Caco-2 (cell line): ENCODE measurements at regions not wholly inside any gene's neighbourhood (a gene's known extent, or its start where the extent isn't known, plus 50 kb on each side); places are given as distances from the start of the nearest gene placed in this dataset.

Source experiments
- BruUV-seq: library from RNA; stranded (reverse); fragments of 400-500 nt; replicated peaks from 2 replicates; lab custom pipeline; 2021; lab: Mats Ljungman, UMichigan
- CTCF ChIA-PET: fragments of 300-600 bp; sonication (Branson Sonifier 250); formaldehyde crosslinking; loops from one replicate; lab custom pipeline; 2022; ENCODE audit warnings: antibody characterized with exemption; lab: Charles Lee
- POLR2A ChIA-PET: fragments of 300-600 bp; sonication (Branson Sonifier 250); formaldehyde crosslinking; loops from one replicate; lab custom pipeline; 2022; ENCODE audit warnings: antibody characterized with exemption; lab: Charles Lee
- DNase-seq, 2 experiments: peaks; one replicate each; pipeline versions ENCODE4 v3.0.0 to v3.0.0-alpha.2; 2020 to 2022
- H3K27me3 ChIP-seq: replicated peaks from 2 replicates; pipeline ENCODE4 v1.6.0; 2011; ENCODE audit warnings: low read length; ENCODE audit not compliant: control insufficient read depth, insufficient read depth
- H3K36me3 ChIP-seq: 2 replicates; pipeline ENCODE4 v1.5.1; 2011; ENCODE audit warnings: low read length; ENCODE audit not compliant: control insufficient read depth, insufficient read depth
- H3K4me1 ChIP-seq: fragments of 250-450 bp; sonication (Bioruptor Pico); 2 replicates; pipeline ENCODE4 v1.5.1; 2020; ENCODE audit warnings: mild to moderate bottlenecking
- H3K4me3 ChIP-seq: 2 replicates; pipeline ENCODE4 v1.5.1; 2011; ENCODE audit warnings: low read depth, mild to moderate bottlenecking, control low read depth, low read length
- H3K9me3 ChIP-seq: fragments of 250-450 bp; sonication (Bioruptor Pico); 2 replicates; pipeline ENCODE4 v1.5.1; 2020; ENCODE audit warnings: mild to moderate bottlenecking, moderate library complexity
- H3K27ac Mint-ChIP-seq: one replicate; pipeline ENCODE4 v1.8.0; 2022; ENCODE audit warnings: mixed read lengths; ENCODE audit not compliant: unreplicated experiment
- H3K27me3 Mint-ChIP-seq: one replicate; pipeline ENCODE4 v1.8.0; 2022; ENCODE audit warnings: mixed read lengths; ENCODE audit not compliant: insufficient read depth, unreplicated experiment
- H3K36me3 Mint-ChIP-seq: one replicate; pipeline ENCODE4 v1.8.0; 2022; ENCODE audit warnings: mild to moderate bottlenecking, mixed read lengths; ENCODE audit not compliant: insufficient read depth, unreplicated experiment
- H3K4me1 Mint-ChIP-seq: one replicate; pipeline ENCODE4 v1.8.0; 2022; ENCODE audit warnings: low read depth, mixed read lengths; ENCODE audit not compliant: unreplicated experiment
- H3K4me3 Mint-ChIP-seq: one replicate; pipeline ENCODE4 v1.8.0; 2022; ENCODE audit warnings: mild to moderate bottlenecking, moderate library complexity, mixed read lengths; ENCODE audit not compliant: unreplicated experiment
- H3K9me3 Mint-ChIP-seq: one replicate; pipeline ENCODE4 v1.8.0; 2022; ENCODE audit warnings: mixed read lengths; ENCODE audit not compliant: unreplicated experiment
- intact Hi-C: fragments of 100-400 bp; cut with micrococcal nuclease; formaldehyde crosslinking; loops from one replicate; pipeline ENCODE4 v1.10.0; 2022; ENCODE audit not compliant: unreplicated experiment
- TF ChIP-seq, protein P1 (sequence below), 2 experiments: fragments of 200-600 bp in 1 of 2; IDR thresholded peaks; 1 replicate in 1 of 2; 2 replicates in 1 of 2; pipeline versions ENCODE4 v1.5.1 to v1.8.0; 2011 to 2022; ENCODE audit warnings: antibody characterized with exemption in 1 of 2, control low read depth in 1 of 2, inconsistent platforms in 1 of 2, low read depth in 1 of 2, low read length in 1 of 2, mild to moderate bottlenecking in 1 of 2, moderate library complexity in 1 of 2; ENCODE audit not compliant: insufficient read depth in 1 of 2, severe bottlenecking in 1 of 2, unreplicated experiment in 1 of 2

DNA sequence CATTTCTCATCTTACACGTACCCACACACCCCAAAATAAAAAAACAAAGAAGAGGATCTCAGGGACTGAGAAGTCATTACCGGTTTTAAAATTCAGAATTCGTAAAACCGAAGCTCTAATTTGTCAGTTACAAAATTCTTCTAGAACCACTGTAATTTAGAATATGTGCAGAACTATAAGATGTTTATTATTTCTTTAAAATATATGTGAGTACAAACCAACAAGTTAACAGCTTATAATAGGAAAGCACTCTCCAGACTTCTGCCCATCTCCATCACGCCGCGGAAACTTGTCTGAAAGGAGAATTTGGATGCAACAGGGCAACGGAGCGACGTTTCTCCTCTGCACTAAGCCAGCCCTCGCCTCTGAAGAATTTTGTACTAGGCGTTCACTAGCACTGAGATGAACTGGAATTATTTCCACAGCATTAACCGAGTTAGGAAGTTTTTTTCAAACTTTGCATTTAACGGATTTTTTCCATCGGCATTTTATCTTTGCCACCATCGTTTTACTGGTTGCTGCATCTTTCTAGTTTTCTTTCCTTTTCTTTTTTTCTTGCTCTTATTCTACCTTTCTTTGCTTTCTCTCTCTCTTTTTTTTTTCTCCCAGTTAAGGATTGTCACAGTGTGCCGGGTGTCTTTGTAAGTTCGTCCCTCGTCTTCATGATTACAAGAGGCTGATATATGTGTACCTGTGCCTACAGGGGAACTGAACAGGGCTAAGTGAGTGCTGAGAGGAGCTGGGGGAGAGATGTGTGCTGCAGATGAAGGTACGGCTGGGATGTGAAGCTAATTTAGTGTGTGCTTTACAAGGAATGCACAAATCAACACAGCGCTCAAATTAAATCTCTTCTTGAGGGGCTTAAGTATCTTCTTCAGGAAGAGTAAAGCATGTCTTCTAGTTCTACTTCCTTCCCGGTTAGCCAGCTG is 295.9 kb upstream of the NFE2L3 start:
- Histone ChIP-seq H3K36me3 (no peaks in the 10 kb centered on the region), H3K27me3 (no peaks in the 10 kb centered on the region), H3K4me1 (peaks cover 10% of the 10 kb centered on the region; the same call in 1 of the 2 replicates), H3K4me3 (peak overlapping the region; percentile 66), H3K9me3 (no peaks in the 10 kb centered on the region)
- H3K4me3 Mint-ChIP-seq, result no peak overlapping the region
- intact Hi-C loops, result loop anchor here (10.0 kb wide), 1 partner anchor 731 kb away; the partner anchor contains the start of gene CYCS
- H3K4me1 Mint-ChIP-seq, result peaks cover 9% of the 10 kb centered on the region
- CTCF ChIA-PET, result no interaction called here
- TF ChIP-seq, protein P1, sequence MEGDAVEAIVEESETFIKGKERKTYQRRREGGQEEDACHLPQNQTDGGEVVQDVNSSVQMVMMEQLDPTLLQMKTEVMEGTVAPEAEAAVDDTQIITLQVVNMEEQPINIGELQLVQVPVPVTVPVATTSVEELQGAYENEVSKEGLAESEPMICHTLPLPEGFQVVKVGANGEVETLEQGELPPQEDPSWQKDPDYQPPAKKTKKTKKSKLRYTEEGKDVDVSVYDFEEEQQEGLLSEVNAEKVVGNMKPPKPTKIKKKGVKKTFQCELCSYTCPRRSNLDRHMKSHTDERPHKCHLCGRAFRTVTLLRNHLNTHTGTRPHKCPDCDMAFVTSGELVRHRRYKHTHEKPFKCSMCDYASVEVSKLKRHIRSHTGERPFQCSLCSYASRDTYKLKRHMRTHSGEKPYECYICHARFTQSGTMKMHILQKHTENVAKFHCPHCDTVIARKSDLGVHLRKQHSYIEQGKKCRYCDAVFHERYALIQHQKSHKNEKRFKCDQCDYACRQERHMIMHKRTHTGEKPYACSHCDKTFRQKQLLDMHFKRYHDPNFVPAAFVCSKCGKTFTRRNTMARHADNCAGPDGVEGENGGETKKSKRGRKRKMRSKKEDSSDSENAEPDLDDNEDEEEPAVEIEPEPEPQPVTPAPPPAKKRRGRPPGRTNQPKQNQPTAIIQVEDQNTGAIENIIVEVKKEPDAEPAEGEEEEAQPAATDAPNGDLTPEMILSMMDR (IDR thresholded peaks at IDR 0.05; ENCODE audit: insufficient read depth in 1 of 2, low read depth in 1 of 2, low read length in 1 of 2, severe bottlenecking in 1 of 2, unreplicated experiment in 1 of 2), result no peak
- BruUV-seq, result TSS peak; percentile 78
- POLR2A ChIA-PET, result interaction anchor here (0.5 kb wide), 2 partner anchors 339 to 1176 kb away, joined by 3 read pairs; no protein-coding TSS in a partner anchor
- DNase-seq, result no peak
- H3K36me3 Mint-ChIP-seq, result peaks cover 13% of the 10 kb centered on the region
- H3K9me3 Mint-ChIP-seq, result no peaks in the 10 kb centered on the region
- H3K27me3 Mint-ChIP-seq, result peaks cover 8% of the 10 kb centered on the region
- no peak overlapping the region for H3K27ac Mint-ChIP-seq

DNA sequence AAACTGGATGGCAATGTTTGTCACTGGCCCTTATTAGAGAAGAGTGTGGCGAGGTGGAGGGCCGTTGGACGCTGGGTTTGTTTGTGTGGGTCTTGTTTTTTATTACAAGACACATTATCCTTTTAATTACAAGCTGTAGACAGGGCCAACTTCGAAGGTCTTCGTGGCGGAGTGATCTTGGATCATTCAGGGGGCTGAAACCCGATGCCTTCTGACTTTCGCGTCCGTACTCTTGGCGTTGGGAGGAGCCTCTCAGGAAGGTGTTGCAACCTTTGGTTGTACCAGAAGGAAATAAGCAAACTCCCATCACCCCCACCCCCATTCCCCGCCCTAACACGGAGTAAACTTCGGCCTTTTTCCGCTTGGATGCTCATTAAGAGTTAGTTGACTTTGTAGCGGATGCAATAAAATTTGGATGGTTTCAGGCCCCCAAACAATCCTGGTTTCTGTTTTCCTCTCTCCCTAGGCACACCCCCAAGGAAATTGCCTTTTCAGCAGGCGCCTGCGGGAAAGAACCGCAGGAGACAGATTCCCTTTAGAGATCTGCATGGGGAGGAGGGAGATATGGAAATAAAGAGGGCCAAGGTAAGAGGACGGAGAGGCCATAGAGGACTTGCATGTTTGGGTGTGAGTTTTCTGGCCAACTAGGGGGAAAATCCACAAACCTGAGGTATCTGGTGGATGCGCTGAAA is 294.5 kb upstream of the NFE2L3 start:
- POLR2A ChIA-PET, result no interaction called here

DNA sequence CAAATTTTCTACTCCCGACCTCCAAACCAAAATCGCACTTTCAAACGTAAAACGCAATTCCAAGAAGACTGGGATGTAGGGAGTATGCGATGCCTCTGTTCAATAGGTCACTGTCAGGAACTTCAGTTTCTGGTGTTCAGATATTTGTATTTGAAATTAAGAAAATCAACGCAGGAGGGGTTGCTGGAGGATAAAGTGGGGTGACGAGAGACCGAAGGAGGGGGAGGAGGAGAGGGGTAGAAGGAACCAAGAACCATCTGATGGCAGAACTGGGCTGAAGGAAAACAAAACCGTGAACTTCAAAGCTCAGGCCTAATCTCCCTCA is 293.8 kb upstream of the NFE2L3 start:
- Mint-ChIP-seq H3K36me3 (peaks cover 17% of the 10 kb centered on the region), H3K9me3 (no peaks in the 10 kb centered on the region), H3K4me1 (no peaks in the 10 kb centered on the region), H3K27me3 (peaks cover 6% of the 10 kb centered on the region), H3K4me3 (no peak overlapping the region), H3K27ac (no peak overlapping the region)
- Histone ChIP-seq H3K27me3 (no peaks in the 10 kb centered on the region), H3K4me3 (peak overlapping the region; percentile 66), H3K36me3 (no peaks in the 10 kb centered on the region), H3K9me3 (no peaks in the 10 kb centered on the region), H3K4me1 (no peaks in the 10 kb centered on the region)
- POLR2A ChIA-PET, result no interaction called here
- DNase-seq, result no peak
- TF ChIP-seq, protein P1 (IDR thresholded peaks at IDR 0.05; ENCODE audit: insufficient read depth in 1 of 2, low read depth in 1 of 2, low read length in 1 of 2, severe bottlenecking in 1 of 2, unreplicated experiment in 1 of 2), result no peak
- CTCF ChIA-PET, result no interaction called here
- no TSS peak for BruUV-seq
- intact Hi-C loops, result loop anchor here (10.0 kb wide), 1 partner anchor 733 kb away; the partner anchor contains the start of gene CYCS

More for the DNA sequence above, 294.5 kb upstream of the NFE2L3 start:
- intact Hi-C loops, result loop anchor here (10.0 kb wide), 1 partner anchor 733 kb away; the partner anchor contains the start of gene CYCS
- H3K9me3 ChIP-seq, result no peaks in the 10 kb centered on the region
- H3K4me1 Mint-ChIP-seq, result no peaks in the 10 kb centered on the region
- H3K27me3 Mint-ChIP-seq, result peaks cover 6% of the 10 kb centered on the region
- H3K27ac Mint-ChIP-seq, result no peak overlapping the region
- peaks cover 13% of the 10 kb centered on the region for H3K36me3 Mint-ChIP-seq
- H3K4me1 ChIP-seq, result no peaks in the 10 kb centered on the region
- DNase-seq, result peak; percentile 50 to 80
- H3K36me3 ChIP-seq, result no peaks in the 10 kb centered on the region
- no peaks in the 10 kb centered on the region for H3K27me3 ChIP-seq
- H3K4me3 Mint-ChIP-seq, result no peak overlapping the region
- TF ChIP-seq, protein P1 (IDR thresholded peaks at IDR 0.05; ENCODE audit: insufficient read depth in 1 of 2, low read depth in 1 of 2, low read length in 1 of 2, severe bottlenecking in 1 of 2, unreplicated experiment in 1 of 2), result no peak
- H3K4me3 ChIP-seq, result peak overlapping the region; percentile 66
- CTCF ChIA-PET, result no interaction called here
- TSS peak; percentile 76 for BruUV-seq
- no peaks in the 10 kb centered on the region for H3K9me3 Mint-ChIP-seq
